SK-N-SH (cell line): ENCODE measurements at regions not wholly inside any gene's neighbourhood (a gene's known extent, or its start where the extent isn't known, plus 50 kb on each side); places are given as distances from the start of the nearest gene placed in this dataset.

Experiments used
- FOXJ3 ChIP-seq: sonication (generic); formaldehyde crosslinking; IDR thresholded peaks from 2 replicates; pipeline ENCODE4 v1.5.1; 2020; ENCODE audit warnings: mild to moderate bottlenecking, missing genetic modification reagents
- NRF1 ChIP-seq: IDR thresholded peaks from 2 replicates; pipeline ENCODE4 v1.6.1; 2012; ENCODE audit warnings: low read depth, mild to moderate bottlenecking, low read length
- RAD21 ChIP-seq: IDR thresholded peaks from 2 replicates; pipeline ENCODE4 v1.6.1; 2012; ENCODE audit warnings: mild to moderate bottlenecking, low read length
- TF ChIP-seq, protein P1 (sequence below): fragments of 150-350 bp; IDR thresholded peaks from 2 replicates; pipeline ENCODE4 v1.6.1; 2016; ENCODE audit warnings: mild to moderate bottlenecking, low read depth, low read length

DNA sequence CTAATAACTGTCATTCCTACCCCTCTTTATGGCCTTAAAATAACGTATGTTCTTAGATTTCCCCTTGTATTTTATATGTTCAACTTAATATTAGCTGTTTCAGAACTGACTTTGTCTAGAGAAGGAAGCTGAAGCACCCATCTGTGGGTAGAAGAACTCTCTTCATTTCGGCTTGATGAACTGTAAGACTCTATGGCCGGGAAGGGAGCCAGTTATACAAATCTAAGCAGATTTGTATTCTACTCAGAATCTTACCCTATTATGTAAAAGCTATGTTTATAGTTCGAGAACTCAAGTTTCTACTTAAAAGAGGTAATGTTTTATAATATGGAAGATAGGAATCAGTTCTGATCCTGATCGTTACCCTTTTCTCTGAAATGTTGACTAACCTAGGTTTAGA, 390.9 kb upstream of the PRICKLE1 start:
- TF ChIP-seq FOXJ3 (CRISPR knock-in tag) (no peak), NRF1 (no peak), RAD21 (no peak)
- TF ChIP-seq, protein P1, sequence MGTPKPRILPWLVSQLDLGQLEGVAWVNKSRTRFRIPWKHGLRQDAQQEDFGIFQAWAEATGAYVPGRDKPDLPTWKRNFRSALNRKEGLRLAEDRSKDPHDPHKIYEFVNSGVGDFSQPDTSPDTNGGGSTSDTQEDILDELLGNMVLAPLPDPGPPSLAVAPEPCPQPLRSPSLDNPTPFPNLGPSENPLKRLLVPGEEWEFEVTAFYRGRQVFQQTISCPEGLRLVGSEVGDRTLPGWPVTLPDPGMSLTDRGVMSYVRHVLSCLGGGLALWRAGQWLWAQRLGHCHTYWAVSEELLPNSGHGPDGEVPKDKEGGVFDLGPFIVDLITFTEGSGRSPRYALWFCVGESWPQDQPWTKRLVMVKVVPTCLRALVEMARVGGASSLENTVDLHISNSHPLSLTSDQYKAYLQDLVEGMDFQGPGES, result no peak
